RWPE1 (cell line): ENCODE measurements at regions not wholly inside any gene's neighbourhood (a gene's known extent, or its start where the extent isn't known, plus 50 kb on each side); places are given as distances from the start of the nearest gene placed in this dataset.

Experiments
- CTCF ChIA-PET: fragments of 350-600 bp; sonication (Branson Sonifier 250); formaldehyde crosslinking; extraction: SDS; loops from one replicate; lab custom pipeline; 2021; lab: Yijun Ruan, JAX
- POLR2A ChIA-PET: fragments of 400-600 bp; formaldehyde crosslinking; extraction: SDS; loops from one replicate; lab custom pipeline; 2020; ENCODE audit warnings: antibody characterized with exemption; ENCODE audit not compliant: low non-redundant PET; lab: Yijun Ruan, JAX
- DNase-seq: peaks from one replicate; pipeline ENCODE4 v3.0.0; 2012; ENCODE audit warnings: low spot score
- H3K27ac ChIP-seq: fragments of 450-650 bp; 2 replicates; pipeline ENCODE4 v1.5.1; 2017
- TF ChIP-seq, protein P1 (sequence below): fragments of 450-650 bp; conservative IDR thresholded peaks from 2 replicates; pipeline ENCODE4 v1.5.1; 2017; ENCODE audit warnings: low read depth, mild to moderate bottlenecking

DNA sequence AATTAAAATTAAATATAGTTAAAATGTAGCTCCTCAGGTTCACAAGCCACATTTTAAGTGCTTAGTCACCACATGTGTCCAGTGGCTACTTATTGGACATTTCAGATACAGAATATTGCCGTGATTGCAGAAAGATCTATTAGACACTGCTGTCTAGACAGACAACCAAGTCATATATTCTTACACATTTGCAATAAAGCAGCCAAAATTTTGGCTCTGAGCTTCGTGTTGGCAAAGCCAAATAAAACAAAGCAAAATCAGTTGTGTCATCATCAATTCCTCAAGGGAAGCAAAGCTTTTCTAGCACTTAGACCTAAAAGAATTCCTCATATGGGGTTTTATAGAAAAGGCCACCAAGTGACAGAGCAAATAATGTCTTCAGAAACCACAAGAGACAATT, 193.1 kb upstream of the LPP start:
- no peak for DNase-seq
- TF ChIP-seq, protein P1, sequence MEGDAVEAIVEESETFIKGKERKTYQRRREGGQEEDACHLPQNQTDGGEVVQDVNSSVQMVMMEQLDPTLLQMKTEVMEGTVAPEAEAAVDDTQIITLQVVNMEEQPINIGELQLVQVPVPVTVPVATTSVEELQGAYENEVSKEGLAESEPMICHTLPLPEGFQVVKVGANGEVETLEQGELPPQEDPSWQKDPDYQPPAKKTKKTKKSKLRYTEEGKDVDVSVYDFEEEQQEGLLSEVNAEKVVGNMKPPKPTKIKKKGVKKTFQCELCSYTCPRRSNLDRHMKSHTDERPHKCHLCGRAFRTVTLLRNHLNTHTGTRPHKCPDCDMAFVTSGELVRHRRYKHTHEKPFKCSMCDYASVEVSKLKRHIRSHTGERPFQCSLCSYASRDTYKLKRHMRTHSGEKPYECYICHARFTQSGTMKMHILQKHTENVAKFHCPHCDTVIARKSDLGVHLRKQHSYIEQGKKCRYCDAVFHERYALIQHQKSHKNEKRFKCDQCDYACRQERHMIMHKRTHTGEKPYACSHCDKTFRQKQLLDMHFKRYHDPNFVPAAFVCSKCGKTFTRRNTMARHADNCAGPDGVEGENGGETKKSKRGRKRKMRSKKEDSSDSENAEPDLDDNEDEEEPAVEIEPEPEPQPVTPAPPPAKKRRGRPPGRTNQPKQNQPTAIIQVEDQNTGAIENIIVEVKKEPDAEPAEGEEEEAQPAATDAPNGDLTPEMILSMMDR: no peak
- POLR2A ChIA-PET: no interaction called here
- CTCF ChIA-PET: interaction anchor here (1.0 kb wide), 1 partner anchor 103 kb away, joined by 3 read pairs; no protein-coding TSS in a partner anchor
- H3K27ac ChIP-seq: no peak overlapping the region

DNA sequence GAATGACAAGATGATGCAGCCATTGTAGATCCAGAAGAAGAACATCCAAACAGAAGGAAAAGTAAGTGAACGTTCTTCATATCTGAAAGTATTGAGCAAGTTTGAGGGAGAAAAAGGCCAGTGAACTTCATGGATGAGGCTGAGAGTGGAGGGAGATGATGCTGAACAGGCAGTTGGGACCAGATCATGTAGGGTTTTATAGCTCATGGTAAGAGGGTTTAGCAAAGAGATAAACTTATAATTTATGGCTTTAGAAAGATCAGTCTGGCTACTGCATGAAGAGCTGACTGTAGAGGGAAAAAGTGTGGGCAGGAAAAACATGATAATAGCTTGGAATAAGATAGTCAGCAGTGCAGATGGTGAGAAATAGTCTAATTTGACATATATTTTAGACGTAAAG, 192.6 kb upstream of the LPP start:
- ChIA-PET POLR2A (no interaction called here), CTCF (interaction anchor here (1.0 kb wide), 1 partner anchor 103 kb away, joined by 3 read pairs; no protein-coding TSS in a partner anchor)
- DNase-seq: no peak
- H3K27ac ChIP-seq: no peak overlapping the region
- TF ChIP-seq, protein P1: no peak

DNA sequence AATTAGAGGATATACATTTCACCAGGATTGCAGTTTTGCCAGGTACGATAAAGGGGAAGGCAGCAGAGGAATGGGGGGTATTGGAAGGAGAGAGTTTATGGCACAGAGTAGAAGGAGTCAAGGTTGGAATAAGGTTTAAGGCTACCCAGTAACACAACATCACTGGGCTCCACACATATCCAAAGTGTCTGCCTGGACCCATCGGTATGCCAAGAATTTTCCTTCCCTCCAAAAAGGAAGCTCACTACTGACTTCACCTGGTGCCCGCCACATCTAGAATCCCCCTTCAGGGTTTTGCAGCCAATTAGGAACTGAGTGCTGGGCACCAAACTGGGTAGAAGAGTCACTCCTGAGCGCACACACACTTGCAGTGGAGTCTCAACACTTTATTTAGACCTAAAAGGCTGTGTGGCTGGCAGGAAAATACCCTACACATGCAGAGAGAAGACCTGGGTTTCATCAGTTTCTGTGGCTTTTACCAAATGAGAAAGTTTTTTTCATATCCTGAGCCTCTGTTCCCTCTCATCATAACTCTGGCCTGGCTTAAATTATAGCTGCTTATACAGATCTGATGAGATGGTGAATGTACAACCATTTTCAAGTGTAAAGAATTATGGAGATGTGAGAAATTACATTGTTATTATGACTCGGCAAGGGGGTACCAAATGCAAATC, 190.8 kb upstream of the LPP start:
- POLR2A ChIA-PET: no interaction called here
- no peak overlapping the region for H3K27ac ChIP-seq
- CTCF ChIA-PET: no interaction called here
- TF ChIP-seq, protein P1: no peak
- no peak for DNase-seq

DNA sequence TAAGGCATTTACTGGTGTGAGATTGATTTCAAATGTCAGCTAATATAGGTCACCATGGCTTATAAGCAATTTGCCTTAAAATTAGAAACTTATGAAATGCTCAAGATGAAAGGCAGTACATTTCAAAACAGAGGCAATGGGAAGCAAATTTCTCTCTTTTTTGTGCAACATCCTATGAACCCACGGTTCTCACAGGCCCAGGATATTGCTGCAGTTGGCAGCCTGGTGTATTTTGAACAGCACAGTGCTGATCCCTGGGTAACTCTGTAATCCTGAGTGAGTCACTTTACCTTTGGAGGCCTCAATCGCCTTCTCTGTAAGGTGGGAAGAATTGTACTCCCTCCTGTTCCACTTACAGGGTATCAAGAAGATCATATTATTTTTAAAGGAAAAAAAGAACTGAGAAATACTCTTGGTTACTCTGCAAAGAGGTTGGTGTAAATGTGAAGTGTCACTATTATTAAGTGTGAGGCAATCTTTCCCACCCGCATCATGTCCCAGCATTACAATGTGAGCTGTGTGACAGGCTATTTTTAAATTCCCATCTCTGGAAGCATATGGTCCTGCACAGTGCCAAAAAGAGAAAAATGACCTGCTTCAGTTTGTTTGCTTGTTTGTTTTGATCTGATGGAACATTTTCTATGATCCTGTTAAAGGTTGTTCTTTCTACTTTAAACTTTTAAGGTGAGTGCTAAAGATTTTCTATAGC, 190.1 kb upstream of the LPP start:
- ChIA-PET CTCF (no interaction called here), POLR2A (no interaction called here)
- DNase-seq: no peak
- TF ChIP-seq, protein P1: no peak
- H3K27ac ChIP-seq: no peak overlapping the region

DNA sequence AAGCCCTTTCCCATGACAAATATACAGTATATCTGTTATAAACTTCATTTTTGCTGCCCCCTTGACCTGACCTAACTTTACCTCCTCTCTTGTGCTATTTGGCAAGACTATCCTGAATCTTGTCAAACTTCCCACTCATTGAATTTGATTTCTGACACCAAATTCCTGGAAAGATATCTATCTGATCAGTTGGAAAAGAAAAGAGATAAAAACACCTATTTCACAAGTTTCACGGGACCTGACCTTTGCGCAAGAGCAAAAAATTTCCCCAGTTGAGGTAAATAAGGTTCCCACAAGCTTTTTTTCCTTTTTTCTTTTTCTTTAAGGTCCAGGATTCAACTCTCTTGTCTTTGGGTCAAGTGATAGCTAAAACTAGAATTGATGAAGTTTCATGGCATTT, 189.2 kb upstream of the LPP start:
- ChIA-PET CTCF (no interaction called here), POLR2A (no interaction called here)
- TF ChIP-seq, protein P1: no peak
- no peak for DNase-seq
- H3K27ac ChIP-seq: no peak overlapping the region

DNA sequence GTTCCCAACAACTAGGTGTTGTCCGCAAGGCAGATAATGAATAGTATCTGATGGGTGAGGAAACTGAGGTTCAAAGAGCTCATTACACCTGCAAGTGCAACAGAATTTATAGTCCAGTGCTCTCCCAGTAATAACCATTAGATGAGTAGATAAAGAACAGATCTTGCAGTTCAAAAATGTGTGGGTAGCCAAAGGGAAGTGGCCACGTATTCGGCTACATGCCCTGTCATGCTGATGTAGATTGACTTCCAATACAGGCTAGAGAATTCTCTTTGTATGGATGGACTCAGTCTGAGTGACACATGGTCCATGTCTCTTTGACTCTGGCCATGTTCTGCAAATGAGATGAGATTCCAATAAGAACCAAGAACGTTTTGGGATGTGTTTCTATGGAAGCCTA, 187.9 kb upstream of the LPP start:
- H3K27ac ChIP-seq: no peak overlapping the region
- ChIA-PET CTCF (interaction anchor here (0.7 kb wide), 1 partner anchor 1255 kb away, joined by 3 read pairs; no protein-coding TSS in a partner anchor), POLR2A (no interaction called here)
- TF ChIP-seq, protein P1: no peak
- DNase-seq: no peak
